Stomach (tissue), 8 donors: ENCODE measurements at regions not wholly inside any gene's neighbourhood (a gene's known extent, or its start where the extent isn't known, plus 50 kb on each side); places are given as distances from the start of the nearest gene placed in this dataset.

ENCODE experiments used
- DNase-seq, 2 donors: peaks; one replicate each; pipeline versions ENCODE4 v3.0.0 to v3.0.0-alpha.2; 2013 to 2019
- H3K27ac ChIP-seq, 5 donors: fragments of 200-600 bp in 4 of 5; sonication (generic) in 4 of 5; one replicate each; pipeline ENCODE4 v1.5.1; 2013 to 2019; ENCODE audit warnings: mild to moderate bottlenecking in 1 of 5, moderate library complexity in 1 of 5
- H3K27me3 ChIP-seq, 3 donors: fragments of 200-600 bp; sonication (generic); one replicate each; pipeline ENCODE4 v1.5.1; 2017 to 2019; ENCODE audit warnings: mixed run types in 1 of 3
- H3K36me3 ChIP-seq, 4 donors: fragments of 200-600 bp; sonication (generic); 1 replicate in 3 of 4; 2 replicates in 1 of 4; pipeline ENCODE4 v1.5.1; 2016 to 2019
- H3K4me1 ChIP-seq, 4 donors: fragments of 200-600 bp; sonication (generic); one replicate each; pipeline ENCODE4 v1.5.1; 2016 to 2019
- H3K4me3 ChIP-seq, 4 donors: fragments of 200-600 bp; sonication (generic) in 3 of 4; one replicate each; pipeline ENCODE4 v1.5.1; 2016 to 2019; ENCODE audit warnings: mild to moderate bottlenecking in 1 of 4
- H3K9me3 ChIP-seq, 4 donors: fragments of 200-600 bp; sonication (generic); one replicate each; pipeline ENCODE4 v1.5.1; 2016 to 2019
- CTCF ChIP-seq, 7 experiments: fragments of 450-650 bp in 4 of 7; fragments of 200-600 bp in 3 of 7; sonication (generic) in 3 of 7; IDR thresholded peaks; one replicate each; pipeline ENCODE4 v1.5.1; 2016 to 2019; ENCODE audit warnings: antibody characterized with exemption in 7 of 7, control low read depth in 2 of 7, mild to moderate bottlenecking in 1 of 7
- POLR2A ChIP-seq, 4 donors: fragments of 450-650 bp; IDR thresholded peaks; one replicate each; pipeline ENCODE4 v1.6.1; 2016; ENCODE audit warnings: antibody characterized with exemption in 4 of 4, control low read depth in 2 of 4, mild to moderate bottlenecking in 1 of 4, moderate library complexity in 1 of 4
- POLR2AphosphoS5 ChIP-seq, 3 donors: sonication (generic); formaldehyde crosslinking; IDR thresholded peaks; one replicate each; pipeline ENCODE4 v1.6.1; 2016; ENCODE audit warnings: antibody characterized with exemption in 3 of 3
- WGBS, 5 donors: extraction: QIAGEN DNeasy Blood & Tissue Kit in 3 of 5; methylation state at CpG; one replicate each; pipeline versions ENCODE4 v1.1.5 to v1.1.7; 2013 to 2018; 5-methylcytosine and 5-hydroxymethylcytosine counted together
- intact Hi-C: fragments of 100-400 bp; cut with DNase I; formaldehyde crosslinking; loops from one replicate; pipeline ENCODE4 v1.15.1; 2023; ENCODE audit warnings: low total_unique reads
- donor health status: healthy with polysubstance abuse.
- donor health status: Bipolar disorder and iron deficiency.
- donor health status: healthy.

GRCh38 chr11:69909561-69910518, 90.6 kb upstream of the FGF3 start:
- WGBS, 5 donors = 45 to 58% (median 53%) methylated on average over 11 to 28 of the region's 28 CpGs
- intact Hi-C loops = loop anchor here (5.0 kb wide), 1 partner anchor 287 kb away; no protein-coding TSS in a partner anchor
- H3K27ac ChIP-seq = no peak overlapping the region
- TF ChIP-seq CTCF (IDR thresholded peaks at IDR 0.05) = peak in 2 of 7 experiments; percentile 45 to 48
- no peak for TF ChIP-seq POLR2AphosphoS5 (IDR thresholded peaks at IDR 0.05)
- H3K4me3 ChIP-seq = no peak overlapping the region
- H3K4me1 ChIP-seq = peaks cover 7 to 24% (median 18%) of the 10 kb centered on the region in 4 donors
- H3K9me3 ChIP-seq = no peaks in the 10 kb centered on the region
- H3K36me3 ChIP-seq = no peaks in the 10 kb centered on the region
- DNase-seq = peak in 1 of 2 donors; percentile 56
- peaks cover 0 to 81% (median 25%) of the 10 kb centered on the region in 3 donors for H3K27me3 ChIP-seq

- no peak for TF ChIP-seq POLR2AphosphoS5 (IDR thresholded peaks at IDR 0.05)
- no peak for TF ChIP-seq CTCF (IDR thresholded peaks at IDR 0.05)
- no peak for TF ChIP-seq POLR2A (IDR thresholded peaks at IDR 0.05)
- intact Hi-C loops = loop anchor here (5.0 kb wide), 1 partner anchor 287 kb away; no protein-coding TSS in a partner anchor
- Histone ChIP-seq H3K36me3 (no peaks in the 10 kb centered on the region), H3K27ac (no peak overlapping the region), H3K4me1 (peaks cover 13 to 26% (median 20%) of the 10 kb centered on the region in 4 donors), H3K27me3 (peaks cover 0 to 78% (median 25%) of the 10 kb centered on the region in 3 donors), H3K9me3 (no peaks in the 10 kb centered on the region), H3K4me3 (no peak overlapping the region)
- 74 to 89% (median 83%) methylated on average over 15 to 17 of the region's 17 CpGs for WGBS, 5 donors
- no peak for DNase-seq
These were observed 91.5 kb upstream of the FGF3 start for GRCh38 chr11:69910519-69911309.

- H3K4me3 ChIP-seq = no peak overlapping the region
- peaks cover 0 to 78% (median 25%) of the 10 kb centered on the region in 3 donors for H3K27me3 ChIP-seq
- WGBS, 5 donors = 66 to 76% (median 73%) methylated on average over 25 to 28 of the region's 28 CpGs
- H3K4me1 ChIP-seq = peaks cover 5 to 23% (median 18%) of the 10 kb centered on the region in 4 donors
- TF ChIP-seq POLR2AphosphoS5 (IDR thresholded peaks at IDR 0.05) (no peak), POLR2A (IDR thresholded peaks at IDR 0.05) (no peak), CTCF (IDR thresholded peaks at IDR 0.05) (no peak)
- H3K36me3 ChIP-seq = no peaks in the 10 kb centered on the region
- no peak overlapping the region for H3K27ac ChIP-seq
- intact Hi-C loops = loop anchor here (5.0 kb wide), 1 partner anchor 286 kb away; no protein-coding TSS in a partner anchor
- no peak for DNase-seq
- H3K9me3 ChIP-seq = no peaks in the 10 kb centered on the region
These were observed 92.3 kb upstream of the FGF3 start for GRCh38 chr11:69911310-69912160.
